ENCODE measurements at regions not wholly inside any gene's neighbourhood (a gene's known extent, or its start where the extent isn't known, plus 50 kb on each side); places are given as distances from the start of the nearest gene placed in this dataset.

GRCh38 chr10:128744092-128744491 is 617.9 kb upstream of the MKI67 start:
- DNase-seq (ENCODE audit: low read depth): no peak

DNA sequence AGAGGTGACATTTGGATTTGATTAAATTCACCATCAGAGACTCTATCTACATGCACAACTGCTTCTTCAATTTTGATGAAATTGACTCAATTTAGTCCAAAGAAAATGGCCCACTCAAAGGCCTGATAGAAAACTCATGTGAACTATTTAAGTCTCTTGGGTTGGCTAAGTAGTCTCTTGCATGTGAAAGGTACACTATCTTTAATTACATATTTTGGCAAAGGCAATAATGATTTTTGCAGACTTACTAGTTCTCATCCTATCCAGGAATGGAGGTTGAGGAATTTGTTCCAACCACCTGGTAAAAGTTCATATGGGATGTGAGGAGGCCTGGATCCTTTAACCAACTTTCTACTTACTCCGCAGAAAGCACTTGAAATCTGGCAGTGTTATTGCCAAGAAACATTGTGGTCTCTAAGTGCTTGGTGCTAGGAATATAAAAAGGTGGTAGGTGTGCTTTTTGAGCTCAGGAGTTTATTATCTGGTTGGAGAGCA is 618.6 kb upstream of the MKI67 start:
- DNase-seq (ENCODE audit: low read depth): no peak

DNA sequence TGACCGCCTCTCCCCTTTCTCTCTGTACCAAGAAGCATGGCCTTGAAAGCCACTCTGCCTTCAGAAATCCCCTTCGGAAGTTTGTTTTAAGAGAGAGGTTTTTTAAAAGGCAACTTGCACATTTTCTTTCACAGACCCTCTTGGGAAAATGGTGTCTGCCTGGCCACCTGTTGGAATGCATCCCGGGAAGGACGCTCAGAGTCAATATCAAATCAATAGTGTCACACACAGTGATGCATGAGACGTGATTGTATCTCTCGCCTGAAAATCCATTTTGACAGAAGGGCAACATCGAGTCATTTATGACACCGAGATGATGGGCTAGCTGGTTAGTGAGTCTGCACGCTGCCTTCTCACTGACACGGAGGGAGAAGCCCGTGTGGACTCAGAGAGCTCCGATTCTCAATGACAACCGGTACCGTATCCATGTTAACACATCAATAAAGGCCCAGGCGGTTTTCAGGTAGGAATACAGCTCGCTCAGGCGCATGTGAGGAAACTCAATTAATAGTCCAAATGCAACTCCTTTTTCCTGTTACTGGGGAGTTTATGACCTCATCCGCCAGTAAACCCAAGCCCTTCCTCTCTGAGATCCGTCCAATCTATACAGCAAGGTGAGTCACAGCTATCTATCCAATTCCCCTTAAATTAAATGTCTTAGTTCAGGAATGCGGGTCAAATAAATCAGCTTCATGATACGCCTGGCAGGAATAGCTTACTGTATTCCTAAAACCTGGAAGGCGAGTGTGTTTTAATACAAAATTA is 621.5 kb upstream of the MKI67 start:
- no peak for DNase-seq (ENCODE audit: low read depth)

DNA sequence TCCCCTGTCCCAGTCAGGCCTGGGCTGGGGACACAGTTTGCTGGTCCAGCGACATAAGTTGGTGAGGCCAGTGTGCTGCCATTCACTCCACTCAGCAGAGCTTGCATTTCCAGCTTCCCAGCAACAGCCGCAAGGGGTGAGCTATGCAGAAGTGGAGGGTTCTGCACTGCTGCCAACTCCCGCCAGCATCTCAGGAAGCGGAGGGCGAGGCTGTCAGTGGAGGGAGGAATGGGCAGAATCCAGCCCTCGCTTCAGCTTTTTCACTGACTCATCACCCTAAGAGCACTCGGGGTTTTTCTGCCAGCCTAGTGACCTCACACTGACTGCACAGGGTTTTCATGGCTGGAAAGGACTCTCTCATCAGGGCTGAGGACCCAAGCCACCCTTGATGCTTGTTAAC is 625.1 kb upstream of the MKI67 start:
- peak; percentile 1 for DNase-seq (ENCODE audit: low read depth)

DNA sequence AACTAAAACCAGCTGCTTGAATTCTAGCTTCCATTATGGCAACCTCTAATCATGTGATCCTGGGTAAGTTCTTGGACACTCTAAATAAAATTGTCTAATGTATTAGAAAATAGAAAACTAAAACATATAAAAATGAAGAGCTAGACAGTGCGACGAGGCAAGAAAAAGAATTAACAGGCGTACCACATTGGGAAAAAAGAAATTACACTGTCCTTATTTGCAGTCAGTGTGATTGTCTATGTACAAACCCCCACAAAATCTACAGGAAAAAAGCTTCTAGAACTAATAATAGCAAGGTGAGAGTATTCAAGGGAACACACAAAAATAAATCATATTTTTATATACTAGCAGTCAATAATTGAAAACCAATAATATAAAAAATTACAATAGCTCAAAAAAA is 625.6 kb upstream of the MKI67 start:
- no peak for DNase-seq (ENCODE audit: low read depth)

GRCh38 chr10:128759174-128759573 is 633.0 kb upstream of the MKI67 start:
- no peak for DNase-seq (ENCODE audit: low read depth)

- DNase-seq (ENCODE audit: low read depth): no peak
Observed at GRCh38 chr10:128763588-128763987, 637.4 kb upstream of the MKI67 start.

DNA sequence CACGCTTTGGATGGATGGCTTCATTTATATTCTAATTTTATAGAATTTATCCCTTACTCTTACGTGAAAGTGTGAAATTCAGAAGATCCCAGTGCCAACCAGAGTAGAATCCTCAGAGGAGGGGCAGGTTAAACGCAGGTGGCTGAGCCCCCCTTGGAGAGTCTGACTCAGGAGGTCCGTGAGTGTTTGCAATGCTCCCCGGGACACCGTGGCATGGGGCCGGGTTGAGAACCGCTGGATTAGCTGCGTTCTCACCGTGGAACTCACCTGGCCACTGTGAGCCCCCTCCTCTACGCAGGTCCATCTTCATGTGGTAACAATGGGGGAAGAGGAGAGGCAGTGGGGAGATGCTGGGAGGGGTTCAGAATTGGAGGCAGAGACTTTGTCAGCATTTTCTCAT is 638.0 kb upstream of the MKI67 start:
- no peak for DNase-seq (ENCODE audit: low read depth)

- DNase-seq (ENCODE audit: low read depth): no peak
Observed at GRCh38 chr10:128766915-128767314, 640.7 kb upstream of the MKI67 start.

- DNase-seq (ENCODE audit: low read depth): no peak
Observed at GRCh38 chr10:128774979-128775378, 648.8 kb upstream of the MKI67 start.

DNA sequence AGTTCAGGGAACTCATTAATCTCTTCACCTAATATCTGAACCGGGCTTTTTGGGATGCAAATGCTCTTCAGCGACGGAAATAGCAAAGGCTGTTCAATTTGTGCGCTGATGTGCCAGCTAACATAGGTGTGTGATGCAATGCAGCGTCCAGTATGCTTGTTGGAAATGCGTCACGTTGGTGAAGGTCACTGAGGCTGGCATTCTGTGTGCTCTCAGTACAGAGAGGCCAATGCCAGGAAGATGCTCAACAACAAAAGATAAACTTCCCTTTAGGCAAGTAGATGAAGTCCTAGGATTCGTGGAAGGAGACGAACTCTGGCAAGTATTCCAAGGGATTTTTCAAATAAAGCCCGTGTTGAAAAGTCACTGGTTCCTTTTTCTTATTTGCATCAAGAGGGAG is 649.5 kb upstream of the MKI67 start:
- no peak for DNase-seq (ENCODE audit: low read depth)

- no peak for DNase-seq (ENCODE audit: low read depth)
Observed at GRCh38 chr10:128776673-128777252, 650.5 kb upstream of the MKI67 start.

DNA sequence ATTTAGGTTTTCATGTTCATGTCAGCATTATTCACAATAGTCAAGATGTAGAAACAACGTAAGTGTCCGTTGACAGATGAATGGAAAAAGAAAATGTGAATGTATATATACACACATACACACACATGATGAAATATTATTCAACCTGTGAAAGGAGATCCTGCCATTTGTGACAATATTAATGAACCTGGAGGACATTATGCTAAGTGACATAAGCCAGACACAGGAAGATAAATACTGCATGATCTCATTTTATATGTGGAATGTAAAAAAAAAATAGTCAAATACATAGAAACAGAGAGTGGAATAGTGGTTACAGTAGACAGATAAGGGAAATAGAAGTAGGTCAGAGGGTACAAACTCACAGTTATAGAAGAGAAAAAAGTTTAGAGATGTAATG is 651.1 kb upstream of the MKI67 start:
- DNase-seq (ENCODE audit: low read depth): no peak

- DNase-seq (ENCODE audit: low read depth): no peak
Observed at GRCh38 chr10:128779416-128779815, 653.2 kb upstream of the MKI67 start.

- no peak for DNase-seq (ENCODE audit: low read depth)
Observed at GRCh38 chr10:128780156-128780761, 654.0 kb upstream of the MKI67 start.

- no peak for DNase-seq (ENCODE audit: low read depth)
Observed at GRCh38 chr10:128781637-128782036, 655.4 kb upstream of the MKI67 start.

DNA sequence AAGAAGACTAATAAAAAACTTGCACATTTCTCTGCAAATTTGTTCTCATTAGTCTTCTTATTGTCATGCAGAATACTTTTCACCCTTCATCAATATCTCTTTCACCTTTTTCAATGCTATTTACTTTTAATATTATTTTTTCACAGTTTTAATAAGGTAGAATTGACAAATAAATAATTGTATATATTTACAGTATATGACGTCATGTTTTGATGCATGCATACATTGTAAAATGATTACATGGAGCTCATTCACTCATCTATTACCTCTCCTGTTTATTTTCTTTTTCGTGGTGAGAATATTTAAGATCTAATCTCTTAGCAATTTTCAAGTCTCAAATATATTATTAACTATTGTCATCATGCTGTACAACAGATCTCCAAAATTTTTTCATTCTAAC is 658.2 kb upstream of the MKI67 start:
- no peak for DNase-seq (ENCODE audit: low read depth)

GRCh38 chr10:128792426-128793140 is 666.4 kb upstream of the MKI67 start:
- DNase-seq (ENCODE audit: low read depth): no peak

DNA sequence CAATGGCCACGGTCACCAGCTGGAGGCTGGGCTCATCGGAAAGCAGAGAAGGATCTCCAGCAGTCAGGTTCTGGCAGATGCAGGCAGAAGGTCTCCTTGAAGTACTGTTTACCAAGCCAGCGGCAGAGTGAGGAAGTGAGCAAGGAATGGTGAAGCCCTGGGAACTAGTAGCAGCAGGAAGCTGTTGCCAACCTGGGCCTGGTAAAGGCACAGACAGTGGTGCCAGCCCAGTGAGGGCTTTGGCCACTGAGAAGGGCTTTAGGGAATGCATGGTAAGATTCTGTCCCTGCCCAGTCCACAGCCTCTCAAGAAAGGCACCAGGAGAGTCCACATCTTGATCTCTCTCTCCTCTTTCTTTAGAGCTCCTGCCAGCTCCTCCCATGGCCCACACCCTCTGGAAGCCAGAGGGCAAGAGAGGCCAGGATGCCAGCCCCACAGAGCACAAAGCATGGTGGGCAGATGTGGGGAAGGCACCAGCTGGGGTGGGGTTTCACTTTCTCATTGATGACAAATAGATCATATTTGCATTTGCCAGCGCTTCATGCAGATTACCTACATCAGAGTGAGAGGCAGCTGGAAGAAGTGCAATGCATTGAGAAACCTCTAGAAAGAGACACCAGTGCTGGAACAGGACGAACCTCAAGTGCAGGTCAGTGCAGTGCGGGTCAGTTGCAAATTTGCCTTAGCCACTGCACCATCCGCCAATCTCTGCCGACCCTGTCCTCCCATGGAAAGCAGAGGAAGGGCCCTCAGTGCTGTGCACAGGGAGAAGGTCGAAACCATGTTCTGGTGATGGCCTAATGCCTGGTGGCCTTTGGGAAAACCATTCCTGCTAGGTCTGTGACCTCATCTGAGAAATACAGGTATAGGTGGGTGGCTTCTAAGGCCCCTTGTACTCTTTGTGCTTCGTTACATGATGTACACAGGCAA is 667.8 kb upstream of the MKI67 start:
- no peak for DNase-seq (ENCODE audit: low read depth)

DNA sequence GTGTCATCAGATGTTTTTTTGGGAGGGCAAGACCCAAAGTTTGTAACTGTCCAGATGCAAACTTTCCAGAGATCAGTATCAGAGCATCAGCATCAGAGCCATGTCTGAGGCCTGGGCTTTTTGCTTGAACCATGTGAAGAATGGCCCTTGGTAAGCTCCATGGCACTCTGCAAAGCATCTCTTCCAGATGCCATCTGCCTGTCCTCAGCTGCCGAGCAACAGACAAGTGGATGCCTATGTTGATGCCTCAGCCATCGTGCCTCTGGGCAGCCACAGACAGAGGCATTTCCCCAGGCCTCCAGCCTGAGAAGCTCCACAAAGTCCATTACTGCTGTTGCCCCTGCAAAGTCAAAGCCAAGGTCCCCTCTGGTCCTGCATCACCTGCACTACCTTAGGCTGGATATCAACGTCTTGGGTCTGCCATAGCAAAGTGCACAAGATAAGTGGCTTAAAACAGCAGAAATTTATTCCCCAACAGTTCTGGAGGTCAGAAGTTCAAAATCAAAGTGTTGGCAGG is 670.2 kb upstream of the MKI67 start:
- DNase-seq (ENCODE audit: low read depth): no peak

DNA sequence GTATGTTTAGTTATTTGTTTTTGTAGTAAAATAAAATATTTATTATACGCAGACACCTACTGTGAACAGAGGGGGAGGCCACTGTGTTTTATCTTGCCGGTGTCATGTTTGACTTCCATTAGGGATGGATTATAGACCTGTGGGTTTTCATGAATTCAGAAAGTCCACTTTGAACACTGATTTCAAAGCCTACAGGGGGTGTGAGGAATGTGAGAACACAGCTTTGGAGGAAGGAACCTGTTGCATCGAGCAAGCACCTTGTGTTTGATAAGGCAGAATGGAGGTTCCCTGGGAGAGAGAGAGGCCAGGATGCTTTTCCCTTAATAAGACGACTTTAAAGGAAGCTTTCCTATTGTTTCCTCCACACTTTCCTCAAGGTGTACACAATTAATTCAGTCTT is 665.0 kb upstream of the MGMT start:
- no peak for DNase-seq (ENCODE audit: low read depth)
